Suprapubic skin (tissue), 4 donors: ENCODE measurements at regions not wholly inside any gene's neighbourhood (a gene's known extent, or its start where the extent isn't known, plus 50 kb on each side); places are given as distances from the start of the nearest gene placed in this dataset.

Experiments
- DNase-seq, 2 donors: peaks; one replicate each; pipeline ENCODE4 v3.0.0-alpha.2; 2019; ENCODE audit warnings: low spot score in 2 of 2
- H3K27ac ChIP-seq: fragments of 200-600 bp; sonication (generic); one replicate; pipeline ENCODE4 v1.5.1; 2019
- H3K27me3 ChIP-seq: fragments of 200-600 bp; sonication (generic); one replicate; pipeline ENCODE4 v1.5.1; 2019
- H3K36me3 ChIP-seq: fragments of 200-600 bp; sonication (generic); one replicate; pipeline ENCODE4 v1.5.1; 2019
- H3K4me1 ChIP-seq: fragments of 200-600 bp; sonication (generic); one replicate; pipeline ENCODE4 v1.5.1; 2019
- H3K4me3 ChIP-seq: fragments of 200-600 bp; sonication (generic); one replicate; pipeline ENCODE4 v1.5.1; 2019; ENCODE audit warnings: mild to moderate bottlenecking
- H3K9me3 ChIP-seq: fragments of 200-600 bp; sonication (generic); one replicate; pipeline ENCODE4 v1.5.1; 2019
- CTCF ChIP-seq, 2 donors: fragments of 200-600 bp in 1 of 2; fragments of 450-650 bp in 1 of 2; sonication (generic) in 1 of 2; IDR thresholded peaks; one replicate each; pipeline ENCODE4 v1.5.1; 2016 to 2019; ENCODE audit warnings: antibody characterized with exemption in 2 of 2, mild to moderate bottlenecking in 1 of 2, moderate library complexity in 1 of 2
- EP300 ChIP-seq: sonication (generic); formaldehyde crosslinking; IDR thresholded peaks from one replicate; pipeline ENCODE4 v1.6.1; 2017; ENCODE audit warnings: antibody characterized with exemption
- POLR2A ChIP-seq, 2 donors: fragments of 450-650 bp; IDR thresholded peaks; one replicate each; pipeline ENCODE4 v1.6.1; 2017; ENCODE audit warnings: antibody characterized with exemption in 2 of 2, mild to moderate bottlenecking in 2 of 2, moderate library complexity in 2 of 2
- POLR2AphosphoS5 ChIP-seq, 3 donors: sonication (generic); formaldehyde crosslinking; IDR thresholded peaks; one replicate each; pipeline ENCODE4 v1.6.1; 2017; ENCODE audit warnings: antibody characterized with exemption in 3 of 3
- WGBS: methylation state at CpG from one replicate; pipeline ENCODE4 v1.1.5; 2018; 5-methylcytosine and 5-hydroxymethylcytosine counted together

- Histone ChIP-seq H3K36me3 (no peaks in the 10 kb centered on the region), H3K27ac (no peak overlapping the region), H3K9me3 (no peaks in the 10 kb centered on the region), H3K4me1 (peaks cover 14% of the 10 kb centered on the region), H3K27me3 (no peaks in the 10 kb centered on the region), H3K4me3 (no peak overlapping the region)
- TF ChIP-seq CTCF (IDR thresholded peaks at IDR 0.05) (no peak), POLR2AphosphoS5 (IDR thresholded peaks at IDR 0.05) (no peak), EP300 (no peak), POLR2A (IDR thresholded peaks at IDR 0.05) (no peak)
- DNase-seq = no peak
- 63% methylated on average over 6 of the region's 6 CpGs for WGBS
These were observed 83.0 kb downstream of the CXCL12 start for GRCh38 chr10:44301781-44302355.

- 41% methylated on average over 7 of the region's 7 CpGs for WGBS
- Histone ChIP-seq H3K4me3 (no peak overlapping the region), H3K4me1 (peaks cover 14% of the 10 kb centered on the region), H3K9me3 (no peaks in the 10 kb centered on the region), H3K27me3 (no peaks in the 10 kb centered on the region), H3K36me3 (no peaks in the 10 kb centered on the region), H3K27ac (no peak overlapping the region)
- TF ChIP-seq POLR2A (IDR thresholded peaks at IDR 0.05) = no peak
- no peak for TF ChIP-seq EP300
- TF ChIP-seq CTCF (IDR thresholded peaks at IDR 0.05) = no peak
- TF ChIP-seq POLR2AphosphoS5 (IDR thresholded peaks at IDR 0.05) = no peak
- no peak for DNase-seq
These were observed 83.9 kb downstream of the CXCL12 start for GRCh38 chr10:44300666-44301649.

DNA sequence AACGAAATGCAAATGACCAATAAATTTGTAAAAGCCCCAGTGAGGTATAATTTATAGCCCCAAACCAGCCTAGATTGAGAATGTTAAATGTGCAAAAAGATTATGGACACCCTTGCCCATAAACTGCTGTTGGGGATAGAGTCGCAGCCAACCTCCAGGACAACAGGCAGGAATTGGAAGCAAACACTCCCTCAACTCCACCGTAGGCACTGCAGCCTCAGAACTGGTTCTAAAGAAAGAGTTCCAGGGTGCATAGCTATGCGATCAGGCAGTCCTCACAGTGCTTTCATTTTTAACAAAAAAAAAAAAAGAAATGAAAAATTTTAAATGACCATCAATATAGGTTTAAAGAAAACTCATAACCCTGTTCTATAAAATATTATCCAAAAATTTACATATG, 86.2 kb downstream of the CXCL12 start:
- H3K36me3 ChIP-seq = no peaks in the 10 kb centered on the region
- DNase-seq = no peak
- H3K27ac ChIP-seq = no peak overlapping the region
- no peak overlapping the region for H3K4me3 ChIP-seq
- H3K9me3 ChIP-seq = no peaks in the 10 kb centered on the region
- peaks cover 5% of the 10 kb centered on the region for H3K27me3 ChIP-seq
- 93% methylated on average over 4 of the region's 4 CpGs for WGBS
- H3K4me1 ChIP-seq = peaks cover 14% of the 10 kb centered on the region
- no peak for TF ChIP-seq POLR2AphosphoS5 (IDR thresholded peaks at IDR 0.05)
- no peak for TF ChIP-seq POLR2A (IDR thresholded peaks at IDR 0.05)
- TF ChIP-seq CTCF (IDR thresholded peaks at IDR 0.05) = no peak
- no peak for TF ChIP-seq EP300

DNA sequence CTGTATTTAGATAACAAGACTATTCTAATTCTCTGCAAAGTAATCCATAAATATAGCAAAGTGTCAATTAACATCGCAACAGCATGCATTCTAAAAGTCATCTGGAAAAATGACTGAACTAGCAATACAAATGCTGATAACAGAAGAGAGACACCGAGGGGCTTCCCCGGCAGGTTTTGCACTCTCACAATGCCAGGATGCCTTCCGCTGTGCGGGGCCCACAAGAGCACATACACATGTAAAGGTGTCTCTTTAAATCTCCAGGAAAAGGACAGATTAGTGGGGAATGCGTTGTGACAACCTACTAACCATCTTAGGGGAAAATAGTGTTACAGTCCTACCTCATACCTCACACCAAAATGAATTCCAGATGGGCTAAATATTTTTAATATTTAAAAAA, 86.9 kb downstream of the CXCL12 start:
- Histone ChIP-seq H3K4me1 (peaks cover 20% of the 10 kb centered on the region), H3K9me3 (no peaks in the 10 kb centered on the region), H3K36me3 (no peaks in the 10 kb centered on the region), H3K27me3 (peaks cover 12% of the 10 kb centered on the region), H3K27ac (no peak overlapping the region), H3K4me3 (no peak overlapping the region)
- WGBS = 85% methylated on average over 6 of the region's 6 CpGs
- no peak for DNase-seq
- TF ChIP-seq POLR2AphosphoS5 (IDR thresholded peaks at IDR 0.05) (no peak), CTCF (IDR thresholded peaks at IDR 0.05) (no peak), EP300 (no peak), POLR2A (IDR thresholded peaks at IDR 0.05) (no peak)

GRCh38 chr10:44295644-44296241, 89.2 kb downstream of the CXCL12 start:
- no peaks in the 10 kb centered on the region for H3K9me3 ChIP-seq
- H3K36me3 ChIP-seq = no peaks in the 10 kb centered on the region
- 40% methylated on average over 3 of the region's 3 CpGs for WGBS
- H3K4me1 ChIP-seq = peaks cover 13% of the 10 kb centered on the region
- TF ChIP-seq EP300 (no peak), POLR2A (IDR thresholded peaks at IDR 0.05) (no peak), POLR2AphosphoS5 (IDR thresholded peaks at IDR 0.05) (no peak), CTCF (IDR thresholded peaks at IDR 0.05) (no peak)
- no peak overlapping the region for H3K27ac ChIP-seq
- no peak for DNase-seq
- H3K27me3 ChIP-seq = peaks cover 24% of the 10 kb centered on the region
- H3K4me3 ChIP-seq = no peak overlapping the region
